Neural progenitor cell (in vitro differentiated cells): ENCODE measurements at regions not wholly inside any gene's neighbourhood (a gene's known extent, or its start where the extent isn't known, plus 50 kb on each side); places are given as distances from the start of the nearest gene placed in this dataset.

Experiments
- DNase-seq: peaks from one replicate; pipeline ENCODE4 v3.0.0-alpha.2; 2016; ENCODE audit warnings: low spot score
- H2AFZ ChIP-seq: fragments of 200-600 bp; sonication (generic); replicated peaks from 2 replicates; pipeline ENCODE4 v1.6.1; 2016; ENCODE audit warnings: antibody characterized with exemption
- H3F3A ChIP-seq: fragments of 200-600 bp; sonication (generic); 2 replicates; pipeline ENCODE4 v1.6.1; 2016; ENCODE audit warnings: antibody characterized with exemption, low read depth
- H3K27ac ChIP-seq: fragments of 200-600 bp; sonication (generic); 2 replicates; pipeline ENCODE4 v1.5.1; 2016; ENCODE audit warnings: mild to moderate bottlenecking
- H3K27me3 ChIP-seq: fragments of 200-600 bp; sonication (generic); 2 replicates; pipeline ENCODE4 v1.6.1; 2016; ENCODE audit warnings: mild to moderate bottlenecking, moderate library complexity
- H3K36me3 ChIP-seq: fragments of 200-600 bp; sonication (generic); 2 replicates; pipeline ENCODE4 v1.5.1; 2016
- H3K4me1 ChIP-seq: fragments of 200-600 bp; sonication (generic); 2 replicates; pipeline ENCODE4 v1.6.1; 2016; ENCODE audit warnings: mixed run types
- H3K4me2 ChIP-seq: fragments of 200-600 bp; sonication (generic); 2 replicates; pipeline ENCODE4 v1.6.1; 2016
- H3K4me3 ChIP-seq: fragments of 200-600 bp; sonication (generic); 2 replicates; pipeline ENCODE4 v1.5.1; 2016
- H3K79me2 ChIP-seq: fragments of 200-600 bp; sonication (generic); 2 replicates; pipeline ENCODE4 v1.6.1; 2016; ENCODE audit warnings: low read depth
- H3K9ac ChIP-seq: fragments of 200-600 bp; sonication (generic); 2 replicates; pipeline ENCODE4 v1.6.1; 2016
- H3K9me3 ChIP-seq: fragments of 200-600 bp; sonication (generic); 2 replicates; pipeline ENCODE4 v1.5.1; 2016; ENCODE audit warnings: low read depth
- H4K20me1 ChIP-seq: fragments of 200-600 bp; sonication (generic); 2 replicates; pipeline ENCODE4 v1.6.1; 2016; ENCODE audit warnings: low read depth
- H3K27ac Mint-ChIP-seq: 3 replicates; pipeline ENCODE4 v1.8.0; 2021; ENCODE audit warnings: mixed read lengths
- H3K27me3 Mint-ChIP-seq: 2 replicates; pipeline ENCODE4 v1.8.0; 2022; ENCODE audit warnings: low read depth, mild to moderate bottlenecking, inconsistent platforms, moderate library complexity, mixed read lengths; ENCODE audit not compliant: insufficient read depth
- H3K36me3 Mint-ChIP-seq: 3 replicates; pipeline ENCODE4 v1.8.0; 2021; ENCODE audit warnings: mixed read lengths
- H3K4me1 Mint-ChIP-seq: 3 replicates; pipeline ENCODE4 v1.8.0; 2021; ENCODE audit warnings: mixed read lengths
- H3K4me3 Mint-ChIP-seq: 3 replicates; pipeline ENCODE4 v1.8.0; 2021; ENCODE audit warnings: mild to moderate bottlenecking, moderate library complexity, mixed read lengths
- H3K9me3 Mint-ChIP-seq: 3 replicates; pipeline ENCODE4 v1.8.0; 2020; ENCODE audit warnings: mixed read lengths
- CTCF ChIP-seq: fragments of 200-600 bp; sonication (generic); IDR thresholded peaks from 2 replicates; pipeline ENCODE4 v1.5.1; 2017; ENCODE audit warnings: antibody characterized with exemption, mild to moderate bottlenecking
- EZH2 ChIP-seq: fragments of 200-600 bp; sonication (generic); IDR thresholded peaks from 2 replicates; pipeline ENCODE4 v1.6.1; 2017; ENCODE audit warnings: antibody characterized with exemption, mild to moderate bottlenecking, moderate library complexity
- EZH2phosphoT487 ChIP-seq: fragments of 200-600 bp; sonication (generic); IDR thresholded peaks from 2 replicates; pipeline ENCODE4 v1.6.1; 2017; ENCODE audit warnings: antibody characterized with exemption

- no peaks in the 10 kb centered on the region for H3K36me3 Mint-ChIP-seq
- Histone ChIP-seq H3K9me3 (no peaks in the 10 kb centered on the region), H3K4me1 (peaks cover 9% of the 10 kb centered on the region), H3K4me3 (no peak overlapping the region), H3K79me2 (no peaks in the 10 kb centered on the region), H4K20me1 (no peaks in the 10 kb centered on the region), H3K27me3 (no peaks in the 10 kb centered on the region), H3K27ac (no peak overlapping the region), H3F3A (no peaks in the 10 kb centered on the region), H3K9ac (no peak overlapping the region), H3K4me2 (no peak overlapping the region), H2AFZ (no peak overlapping the region), H3K36me3 (no peaks in the 10 kb centered on the region)
- no peak for TF ChIP-seq CTCF
- no peak for TF ChIP-seq EZH2phosphoT487
- no peak for TF ChIP-seq EZH2
- H3K4me3 Mint-ChIP-seq = no peak overlapping the region
- H3K27me3 Mint-ChIP-seq = peaks cover 3% of the 10 kb centered on the region
- DNase-seq = no peak
- H3K27ac Mint-ChIP-seq = no peak overlapping the region
- H3K9me3 Mint-ChIP-seq = no peaks in the 10 kb centered on the region
- no peaks in the 10 kb centered on the region for H3K4me1 Mint-ChIP-seq
These were observed 496.8 kb downstream of the TDRD3 start for GRCh38 chr13:60893801-60894200.

GRCh38 chr13:60887711-60888110 lies 490.7 kb downstream of the TDRD3 start:
- no peak for TF ChIP-seq EZH2phosphoT487
- TF ChIP-seq EZH2 = no peak
- no peak for TF ChIP-seq CTCF
- Histone ChIP-seq H3K27me3 (no peaks in the 10 kb centered on the region), H3K79me2 (no peaks in the 10 kb centered on the region), H3K9ac (no peak overlapping the region), H4K20me1 (no peaks in the 10 kb centered on the region), H3K4me3 (no peak overlapping the region), H2AFZ (no peak overlapping the region), H3K4me2 (no peak overlapping the region), H3F3A (no peaks in the 10 kb centered on the region), H3K4me1 (peaks cover 9% of the 10 kb centered on the region), H3K9me3 (no peaks in the 10 kb centered on the region), H3K27ac (no peak overlapping the region), H3K36me3 (no peaks in the 10 kb centered on the region)
- H3K36me3 Mint-ChIP-seq = no peaks in the 10 kb centered on the region
- no peaks in the 10 kb centered on the region for H3K4me1 Mint-ChIP-seq
- peaks cover 4% of the 10 kb centered on the region for H3K9me3 Mint-ChIP-seq
- H3K27me3 Mint-ChIP-seq = no peaks in the 10 kb centered on the region
- H3K27ac Mint-ChIP-seq = no peak overlapping the region
- H3K4me3 Mint-ChIP-seq = no peak overlapping the region
- no peak for DNase-seq

- H3K27ac Mint-ChIP-seq = no peak overlapping the region
- peaks cover 4% of the 10 kb centered on the region for H3K4me1 Mint-ChIP-seq
- H3K4me3 ChIP-seq = no peak overlapping the region
These were observed 484.5 kb downstream of the TDRD3 start for GRCh38 chr13:60881507-60881906.

More at GRCh38 chr13:60881507-60881906, 484.5 kb downstream of the TDRD3 start:
- Mint-ChIP-seq H3K9me3 (peaks cover 2% of the 10 kb centered on the region), H3K27me3 (no peaks in the 10 kb centered on the region), H3K4me3 (no peak overlapping the region), H3K36me3 (no peaks in the 10 kb centered on the region)
- H2AFZ ChIP-seq = no peak overlapping the region
- no peak for TF ChIP-seq CTCF
- no peak for TF ChIP-seq EZH2phosphoT487
- TF ChIP-seq EZH2 = no peak
- H3F3A ChIP-seq = no peaks in the 10 kb centered on the region
- no peaks in the 10 kb centered on the region for H3K27me3 ChIP-seq
- H3K4me1 ChIP-seq = peaks cover 5% of the 10 kb centered on the region
- H3K9me3 ChIP-seq = no peaks in the 10 kb centered on the region
- no peaks in the 10 kb centered on the region for H4K20me1 ChIP-seq
- H3K9ac ChIP-seq = no peak overlapping the region
- H3K27ac ChIP-seq = no peak overlapping the region
- no peak for DNase-seq
- H3K4me2 ChIP-seq = no peak overlapping the region
- H3K79me2 ChIP-seq = no peaks in the 10 kb centered on the region
- no peaks in the 10 kb centered on the region for H3K36me3 ChIP-seq
